ENCODE measurements at regions not wholly inside any gene's neighbourhood (a gene's known extent, or its start where the extent isn't known, plus 50 kb on each side); places are given as distances from the start of the nearest gene placed in this dataset.
"Not testable (repeated sequence)": the region's sequence is repeated elsewhere in the genome, so short reads cannot be mapped to it uniquely, and the experiment has no call there.

- no peak overlapping the region for H3K9ac ChIP-seq (ENCODE audit: low read length)
- TF ChIP-seq EZH2 (IDR thresholded peaks at IDR 0.05; ENCODE audit: borderline replicate concordance, low read length), result no peak
- TF ChIP-seq, protein P1, sequence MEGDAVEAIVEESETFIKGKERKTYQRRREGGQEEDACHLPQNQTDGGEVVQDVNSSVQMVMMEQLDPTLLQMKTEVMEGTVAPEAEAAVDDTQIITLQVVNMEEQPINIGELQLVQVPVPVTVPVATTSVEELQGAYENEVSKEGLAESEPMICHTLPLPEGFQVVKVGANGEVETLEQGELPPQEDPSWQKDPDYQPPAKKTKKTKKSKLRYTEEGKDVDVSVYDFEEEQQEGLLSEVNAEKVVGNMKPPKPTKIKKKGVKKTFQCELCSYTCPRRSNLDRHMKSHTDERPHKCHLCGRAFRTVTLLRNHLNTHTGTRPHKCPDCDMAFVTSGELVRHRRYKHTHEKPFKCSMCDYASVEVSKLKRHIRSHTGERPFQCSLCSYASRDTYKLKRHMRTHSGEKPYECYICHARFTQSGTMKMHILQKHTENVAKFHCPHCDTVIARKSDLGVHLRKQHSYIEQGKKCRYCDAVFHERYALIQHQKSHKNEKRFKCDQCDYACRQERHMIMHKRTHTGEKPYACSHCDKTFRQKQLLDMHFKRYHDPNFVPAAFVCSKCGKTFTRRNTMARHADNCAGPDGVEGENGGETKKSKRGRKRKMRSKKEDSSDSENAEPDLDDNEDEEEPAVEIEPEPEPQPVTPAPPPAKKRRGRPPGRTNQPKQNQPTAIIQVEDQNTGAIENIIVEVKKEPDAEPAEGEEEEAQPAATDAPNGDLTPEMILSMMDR (IDR thresholded peaks at IDR 0.05; ENCODE audit: low read length), result no peak
- no peak overlapping the region for H3K27ac ChIP-seq (ENCODE audit: low read depth, low read length, poor library complexity, severe bottlenecking)
- no peaks in the 10 kb centered on the region for H3K9me2 ChIP-seq (ENCODE audit: low read depth, low read length)
- H3K36me3 ChIP-seq (ENCODE audit: insufficient read depth, low read length), result no peaks in the 10 kb centered on the region
- no peaks in the 10 kb centered on the region for H3K9me3 ChIP-seq (ENCODE audit: low read length)
- H3K27me3 ChIP-seq (ENCODE audit: insufficient read depth, low read length), result no peaks in the 10 kb centered on the region
- no peaks in the 10 kb centered on the region for H3K79me2 ChIP-seq (ENCODE audit: insufficient read depth, low read length)
- H3K4me3 ChIP-seq (ENCODE audit: low read depth, low read length, poor library complexity, severe bottlenecking), result no peak overlapping the region
- no peaks in the 10 kb centered on the region for H4K20me1 ChIP-seq (ENCODE audit: insufficient read depth, low read length)
- H2AFZ ChIP-seq (ENCODE audit: low read length), result no peak overlapping the region
- no peaks in the 10 kb centered on the region for H3K4me1 ChIP-seq (ENCODE audit: insufficient read depth, low read length, severe bottlenecking)
- no peaks in the 10 kb centered on the region for H3F3A ChIP-seq (ENCODE audit: insufficient read depth, low read length)
- H3K4me2 ChIP-seq (ENCODE audit: low read length), result no peak overlapping the region
These were observed 252.5 kb upstream of the CASK start for GRCh38 chrX:42175843-42176242.

DNA sequence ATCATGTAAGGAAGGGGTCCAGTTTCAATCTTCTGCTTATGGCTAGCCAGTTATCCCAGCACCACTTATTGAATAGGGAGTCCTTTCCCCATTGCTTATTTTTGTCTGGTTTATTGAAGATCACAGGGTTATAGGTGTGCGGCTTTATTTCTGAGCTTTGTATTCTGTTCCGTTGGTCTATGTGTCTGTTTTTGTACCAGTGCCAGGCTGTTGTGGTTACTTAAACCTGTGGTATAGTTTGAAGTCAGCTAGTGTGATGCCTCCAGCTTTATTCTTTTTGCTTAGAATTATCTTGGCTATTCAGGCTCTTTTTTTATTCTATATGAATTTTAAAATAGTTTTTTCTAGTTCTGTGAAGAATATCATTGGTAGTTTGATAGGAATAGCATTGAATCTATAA is 234.6 kb upstream of the CASK start:
- H3K4me1 ChIP-seq (ENCODE audit: insufficient read depth, low read length, severe bottlenecking); H3K79me2 ChIP-seq (ENCODE audit: insufficient read depth, low read length); H3K9ac ChIP-seq (ENCODE audit: low read length); H3K36me3 ChIP-seq (ENCODE audit: insufficient read depth, low read length); H3K9me2 ChIP-seq (ENCODE audit: low read depth, low read length); H3K27ac ChIP-seq (ENCODE audit: low read depth, low read length, poor library complexity, severe bottlenecking); H3K27me3 ChIP-seq (ENCODE audit: insufficient read depth, low read length); H3K9me3 ChIP-seq (ENCODE audit: low read length); H3K4me2 ChIP-seq (ENCODE audit: low read length); H2AFZ ChIP-seq (ENCODE audit: low read length); H4K20me1 ChIP-seq (ENCODE audit: insufficient read depth, low read length); H3F3A ChIP-seq (ENCODE audit: insufficient read depth, low read length); H3K4me3 ChIP-seq (ENCODE audit: low read depth, low read length, poor library complexity, severe bottlenecking): not testable (repeated sequence)

GRCh38 chrX:42151808-42152207 is 228.5 kb upstream of the CASK start:
- Histone ChIP-seq H3K4me3 (ENCODE audit: low read depth, low read length, poor library complexity, severe bottlenecking) (no peak overlapping the region), H3K27me3 (ENCODE audit: insufficient read depth, low read length) (no peaks in the 10 kb centered on the region), H3K4me1 (ENCODE audit: insufficient read depth, low read length, severe bottlenecking) (no peaks in the 10 kb centered on the region), H3K9me3 (ENCODE audit: low read length) (no peaks in the 10 kb centered on the region), H3K9me2 (ENCODE audit: low read depth, low read length) (no peaks in the 10 kb centered on the region), H3K36me3 (ENCODE audit: insufficient read depth, low read length) (no peaks in the 10 kb centered on the region), H3K9ac (ENCODE audit: low read length) (no peak overlapping the region), H3K27ac (ENCODE audit: low read depth, low read length, poor library complexity, severe bottlenecking) (no peak overlapping the region), H3K79me2 (ENCODE audit: insufficient read depth, low read length) (no peaks in the 10 kb centered on the region), H2AFZ (ENCODE audit: low read length) (no peak overlapping the region), H3K4me2 (ENCODE audit: low read length) (no peak overlapping the region), H4K20me1 (ENCODE audit: insufficient read depth, low read length) (no peaks in the 10 kb centered on the region), H3F3A (ENCODE audit: insufficient read depth, low read length) (no peaks in the 10 kb centered on the region)
- no peak for TF ChIP-seq EZH2 (IDR thresholded peaks at IDR 0.05; ENCODE audit: borderline replicate concordance, low read length)
- TF ChIP-seq, protein P1 (IDR thresholded peaks at IDR 0.05; ENCODE audit: low read length), result no peak

- Histone ChIP-seq H3K4me3 (ENCODE audit: low read depth, low read length, poor library complexity, severe bottlenecking) (no peak overlapping the region), H3F3A (ENCODE audit: insufficient read depth, low read length) (no peaks in the 10 kb centered on the region), H3K9me2 (ENCODE audit: low read depth, low read length) (no peaks in the 10 kb centered on the region), H3K27ac (ENCODE audit: low read depth, low read length, poor library complexity, severe bottlenecking) (no peak overlapping the region), H3K4me2 (ENCODE audit: low read length) (no peak overlapping the region), H3K36me3 (ENCODE audit: insufficient read depth, low read length) (no peaks in the 10 kb centered on the region), H3K27me3 (ENCODE audit: insufficient read depth, low read length) (no peaks in the 10 kb centered on the region), H3K4me1 (ENCODE audit: insufficient read depth, low read length, severe bottlenecking) (no peaks in the 10 kb centered on the region), H2AFZ (ENCODE audit: low read length) (no peak overlapping the region), H3K9me3 (ENCODE audit: low read length) (no peaks in the 10 kb centered on the region), H3K79me2 (ENCODE audit: insufficient read depth, low read length) (no peaks in the 10 kb centered on the region), H3K9ac (ENCODE audit: low read length) (no peak overlapping the region), H4K20me1 (ENCODE audit: insufficient read depth, low read length) (no peaks in the 10 kb centered on the region)
- TF ChIP-seq, protein P1 (IDR thresholded peaks at IDR 0.05; ENCODE audit: low read length), result no peak
- no peak for TF ChIP-seq EZH2 (IDR thresholded peaks at IDR 0.05; ENCODE audit: borderline replicate concordance, low read length)
These were observed 226.4 kb upstream of the CASK start for GRCh38 chrX:42149765-42150164.

All from OCI-LY1 (cell line).